ENCODE measurements at regions not wholly inside any gene's neighbourhood (a gene's known extent, or its start where the extent isn't known, plus 50 kb on each side); places are given as distances from the start of the nearest gene placed in this dataset.

DNA sequence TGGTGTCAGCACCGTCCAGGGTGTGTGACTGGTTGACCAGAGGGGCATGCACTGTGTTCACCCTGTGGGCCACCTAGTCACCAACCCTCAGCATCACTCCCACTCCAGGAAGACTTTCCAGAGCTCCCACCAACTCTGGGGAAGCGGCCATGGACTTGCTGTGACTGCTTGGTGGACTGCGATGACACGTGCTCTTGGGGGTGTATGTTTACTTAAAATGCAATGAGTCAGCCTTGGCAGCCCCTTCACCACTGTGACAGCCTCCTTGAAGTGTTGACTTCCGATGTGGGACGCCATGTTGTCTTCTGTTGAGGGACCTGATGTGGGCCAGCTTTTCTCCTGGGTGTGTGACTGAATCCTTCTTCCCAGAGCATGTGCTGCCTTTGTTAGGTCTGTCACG, 151.1 kb upstream of the RTL1 start:
- DNase-seq (ENCODE audit: low spot score) (no peak), ATAC-seq (no peak), FAIRE-seq (no peak)
- Histone ChIP-seq H3K4me1 (ENCODE audit: insufficient read depth, low read length) (no peaks in the 10 kb centered on the region), H3K79me2 (ENCODE audit: insufficient read depth, low read length) (no peaks in the 10 kb centered on the region), H3K4me2 (ENCODE audit: low read depth, low read length) (no peak overlapping the region), H3K9me3 (ENCODE audit: low read length) (0 out of 2 replicates have a peak, but pooled peaks cover 5% of the 10 kb centered on the region), H3K9ac (ENCODE audit: insufficient read depth, low read depth, low read length) (no peak overlapping the region), H3K4me3 (replicated peaks in 1 of 3; ENCODE audit: insufficient read depth in 1 of 3, low read depth in 2 of 3, low read length in 3 of 3) (no peak overlapping the region), H4K20me1 (ENCODE audit: insufficient read depth, low read length) (no peaks in the 10 kb centered on the region), H3K27me3 (ENCODE audit: control insufficient read depth in 1 of 2, insufficient read depth in 2 of 2, low read length in 2 of 2) (peaks cover 11 to 81% of the 10 kb centered on the region in 2 experiments; a peak in 4 of 5 replicates), H2AFZ (ENCODE audit: low read length) (no peak overlapping the region), H3K27ac (ENCODE audit: extremely low read length, insufficient read depth, low read length) (no peak overlapping the region), H3K36me3 (replicated peaks in 1 of 2; ENCODE audit: control insufficient read depth in 1 of 2, insufficient read depth in 2 of 2, low read length in 2 of 2) (no peaks in the 10 kb centered on the region)
- in situ Hi-C loops (cut with HindIII; ENCODE audit: extremely low pct_ligation_motif_present, low pct_unique_long_range_greater_than_20kb): no loop called here
- CTCF ChIA-PET (ENCODE audit: low intra/inter-chr PET ratio, low total read pairs): no interaction called here
- no TSS peak for BruUV-seq (replicated peaks)
- no CpG with 5 or more reads among the region's 7 CpGs for WGBS (ENCODE audit: low lambda C conversion rate)
- no peak for TF ChIP-seq ZNF598 (CRISPR knock-in tag; IDR thresholded peaks at IDR 0.05; ENCODE audit: borderline replicate concordance)
- TF ChIP-seq ZNF331 (CRISPR knock-in tag; IDR thresholded peaks at IDR 0.05): no peak
- TF ChIP-seq ZBTB8A (CRISPR knock-in tag; IDR thresholded peaks at IDR 0.05; ENCODE audit: borderline replicate concordance, low read depth): no peak
- intact Hi-C loops (cut with micrococcal nuclease; ENCODE audit: unreplicated experiment): no loop called here
- POLR2A ChIA-PET: no interaction called here

DNA sequence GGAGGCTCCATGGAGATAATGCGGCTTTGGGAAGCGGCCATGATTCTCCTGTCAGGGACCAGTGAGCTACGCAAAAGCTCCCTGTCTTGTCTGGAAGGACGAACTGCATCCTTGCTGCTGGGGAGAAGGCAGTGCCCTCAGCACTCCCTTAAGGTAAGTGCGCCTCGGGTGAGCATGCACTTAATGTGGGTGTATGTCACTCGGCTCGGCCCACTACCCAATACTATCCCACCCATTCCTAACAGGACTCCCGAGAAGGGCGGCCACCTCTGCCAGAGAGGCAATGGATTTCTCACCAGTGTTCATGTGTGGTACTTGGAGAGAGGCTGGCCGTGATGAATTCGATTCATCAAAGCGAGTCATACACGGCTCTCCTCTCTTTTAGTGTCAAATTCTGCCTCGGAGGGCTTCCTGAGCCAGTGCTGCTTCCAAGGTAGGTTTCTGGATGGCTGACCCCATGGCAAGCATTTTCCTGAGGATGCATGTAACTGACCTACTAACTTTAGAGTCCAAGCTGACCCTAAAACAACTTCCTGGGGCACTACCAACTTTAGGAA, 151.7 kb upstream of the RTL1 start:
- ATAC-seq: no peak
- in situ Hi-C loops (cut with HindIII; ENCODE audit: extremely low pct_ligation_motif_present, low pct_unique_long_range_greater_than_20kb) (no loop called here), intact Hi-C loops (cut with micrococcal nuclease; ENCODE audit: unreplicated experiment) (no loop called here)
- Histone ChIP-seq H3K27ac (ENCODE audit: extremely low read length, insufficient read depth, low read length) (no peak overlapping the region), H4K20me1 (ENCODE audit: insufficient read depth, low read length) (no peaks in the 10 kb centered on the region), H3K36me3 (replicated peaks in 1 of 2; ENCODE audit: control insufficient read depth in 1 of 2, insufficient read depth in 2 of 2, low read length in 2 of 2) (no peaks in the 10 kb centered on the region), H3K27me3 (ENCODE audit: control insufficient read depth in 1 of 2, insufficient read depth in 2 of 2, low read length in 2 of 2) (peaks cover 8 to 81% of the 10 kb centered on the region in 2 experiments; a peak in 4 of 5 replicates), H3K9ac (ENCODE audit: insufficient read depth, low read depth, low read length) (no peak overlapping the region), H3K9me3 (ENCODE audit: low read length) (0 out of 2 replicates have a peak, but pooled peaks cover 5% of the 10 kb centered on the region), H2AFZ (ENCODE audit: low read length) (no peak overlapping the region), H3K4me2 (ENCODE audit: low read depth, low read length) (no peak overlapping the region), H3K79me2 (ENCODE audit: insufficient read depth, low read length) (no peaks in the 10 kb centered on the region), H3K4me1 (ENCODE audit: insufficient read depth, low read length) (no peaks in the 10 kb centered on the region), H3K4me3 (replicated peaks in 1 of 3; ENCODE audit: insufficient read depth in 1 of 3, low read depth in 2 of 3, low read length in 3 of 3) (no peak overlapping the region)
- no TSS peak for BruUV-seq (replicated peaks)
- no peak for DNase-seq (ENCODE audit: low spot score)
- 27% methylated on average over 11 of the region's 15 CpGs for WGBS (ENCODE audit: low lambda C conversion rate)
- ChIA-PET CTCF (ENCODE audit: low intra/inter-chr PET ratio, low total read pairs) (no interaction called here), POLR2A (no interaction called here)
- no peak for FAIRE-seq
- TF ChIP-seq ZNF496 (CRISPR knock-in tag; IDR thresholded peaks at IDR 0.05; ENCODE audit: insufficient replicate concordance) (no peak), CHD4 (IDR thresholded peaks at IDR 0.05; ENCODE audit: borderline replicate concordance, low read length) (no peak), POLR2A (IDR thresholded peaks at IDR 0.05; ENCODE audit: insufficient read depth in 1 of 2, low read depth in 2 of 2, low read length in 2 of 2) (no peak), ZNF251 (CRISPR knock-in tag; IDR thresholded peaks at IDR 0.05) (no peak), ZFP62 (CRISPR knock-in tag; IDR thresholded peaks at IDR 0.05) (no peak), ZNF768 (CRISPR knock-in tag; IDR thresholded peaks at IDR 0.05) (no peak), MEIS2 (CRISPR knock-in tag; IDR thresholded peaks at IDR 0.05) (no peak), HNRNPUL1 (IDR thresholded peaks at IDR 0.05; ENCODE audit: low read depth, low read length) (no peak), POLR2AphosphoS5 (IDR thresholded peaks at IDR 0.05; ENCODE audit: low read depth, low read length) (no peak)
- TF ChIP-seq, protein P1, sequence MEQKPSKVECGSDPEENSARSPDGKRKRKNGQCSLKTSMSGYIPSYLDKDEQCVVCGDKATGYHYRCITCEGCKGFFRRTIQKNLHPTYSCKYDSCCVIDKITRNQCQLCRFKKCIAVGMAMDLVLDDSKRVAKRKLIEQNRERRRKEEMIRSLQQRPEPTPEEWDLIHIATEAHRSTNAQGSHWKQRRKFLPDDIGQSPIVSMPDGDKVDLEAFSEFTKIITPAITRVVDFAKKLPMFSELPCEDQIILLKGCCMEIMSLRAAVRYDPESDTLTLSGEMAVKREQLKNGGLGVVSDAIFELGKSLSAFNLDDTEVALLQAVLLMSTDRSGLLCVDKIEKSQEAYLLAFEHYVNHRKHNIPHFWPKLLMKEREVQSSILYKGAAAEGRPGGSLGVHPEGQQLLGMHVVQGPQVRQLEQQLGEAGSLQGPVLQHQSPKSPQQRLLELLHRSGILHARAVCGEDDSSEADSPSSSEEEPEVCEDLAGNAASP (CRISPR knock-in tag; IDR thresholded peaks at IDR 0.05; ENCODE audit: borderline replicate concordance): no peak
- TF ChIP-seq, protein P2, sequence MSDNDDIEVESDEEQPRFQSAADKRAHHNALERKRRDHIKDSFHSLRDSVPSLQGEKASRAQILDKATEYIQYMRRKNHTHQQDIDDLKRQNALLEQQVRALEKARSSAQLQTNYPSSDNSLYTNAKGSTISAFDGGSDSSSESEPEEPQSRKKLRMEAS (IDR thresholded peaks at IDR 0.05): no peak
- TF ChIP-seq, protein P3, sequence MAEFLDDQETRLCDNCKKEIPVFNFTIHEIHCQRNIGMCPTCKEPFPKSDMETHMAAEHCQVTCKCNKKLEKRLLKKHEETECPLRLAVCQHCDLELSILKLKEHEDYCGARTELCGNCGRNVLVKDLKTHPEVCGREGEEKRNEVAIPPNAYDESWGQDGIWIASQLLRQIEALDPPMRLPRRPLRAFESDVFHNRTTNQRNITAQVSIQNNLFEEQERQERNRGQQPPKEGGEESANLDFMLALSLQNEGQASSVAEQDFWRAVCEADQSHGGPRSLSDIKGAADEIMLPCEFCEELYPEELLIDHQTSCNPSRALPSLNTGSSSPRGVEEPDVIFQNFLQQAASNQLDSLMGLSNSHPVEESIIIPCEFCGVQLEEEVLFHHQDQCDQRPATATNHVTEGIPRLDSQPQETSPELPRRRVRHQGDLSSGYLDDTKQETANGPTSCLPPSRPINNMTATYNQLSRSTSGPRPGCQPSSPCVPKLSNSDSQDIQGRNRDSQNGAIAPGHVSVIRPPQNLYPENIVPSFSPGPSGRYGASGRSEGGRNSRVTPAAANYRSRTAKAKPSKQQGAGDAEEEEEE (CRISPR knock-in tag; IDR thresholded peaks at IDR 0.05; ENCODE audit: borderline replicate concordance): no peak
- TF ChIP-seq, protein P4, sequence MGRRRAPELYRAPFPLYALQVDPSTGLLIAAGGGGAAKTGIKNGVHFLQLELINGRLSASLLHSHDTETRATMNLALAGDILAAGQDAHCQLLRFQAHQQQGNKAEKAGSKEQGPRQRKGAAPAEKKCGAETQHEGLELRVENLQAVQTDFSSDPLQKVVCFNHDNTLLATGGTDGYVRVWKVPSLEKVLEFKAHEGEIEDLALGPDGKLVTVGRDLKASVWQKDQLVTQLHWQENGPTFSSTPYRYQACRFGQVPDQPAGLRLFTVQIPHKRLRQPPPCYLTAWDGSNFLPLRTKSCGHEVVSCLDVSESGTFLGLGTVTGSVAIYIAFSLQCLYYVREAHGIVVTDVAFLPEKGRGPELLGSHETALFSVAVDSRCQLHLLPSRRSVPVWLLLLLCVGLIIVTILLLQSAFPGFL (CRISPR knock-in tag; IDR thresholded peaks at IDR 0.05): no peak
